ENCODE measurements at regions not wholly inside any gene's neighbourhood (a gene's known extent, or its start where the extent isn't known, plus 50 kb on each side); places are given as distances from the start of the nearest gene placed in this dataset.

DNA sequence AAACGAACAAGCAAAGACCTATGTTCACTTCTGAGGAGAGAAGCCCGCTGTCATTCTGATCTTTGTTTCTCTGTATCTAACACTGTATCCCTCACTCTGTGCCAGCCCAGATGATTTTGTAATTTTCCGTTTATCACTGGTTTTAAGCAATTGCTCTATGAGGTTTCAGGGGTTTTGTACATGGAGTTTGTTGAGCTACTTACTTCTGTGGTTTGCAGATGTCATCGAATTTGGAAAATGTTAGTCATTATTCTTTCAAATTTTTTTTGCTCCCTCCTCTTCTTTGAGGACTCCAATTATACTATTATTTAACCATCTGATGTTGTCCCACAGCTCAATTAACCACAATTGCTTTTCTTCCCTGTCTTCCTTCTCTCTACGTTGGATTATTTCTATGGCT lies 650.9 kb upstream of the IGFBP3 start:
- DNase-seq (no peak), ATAC-seq (no peak)
- no peak overlapping the region for H3K27ac ChIP-seq
- intact Hi-C loops (cut with DNase I) = no loop called here
- H3K36me3 ChIP-seq = no peaks in the 10 kb centered on the region
- H3K9me3 ChIP-seq = peaks cover 0 to 11% (median 0%) of the 10 kb centered on the region in 11 donors
- TF ChIP-seq, protein P1, sequence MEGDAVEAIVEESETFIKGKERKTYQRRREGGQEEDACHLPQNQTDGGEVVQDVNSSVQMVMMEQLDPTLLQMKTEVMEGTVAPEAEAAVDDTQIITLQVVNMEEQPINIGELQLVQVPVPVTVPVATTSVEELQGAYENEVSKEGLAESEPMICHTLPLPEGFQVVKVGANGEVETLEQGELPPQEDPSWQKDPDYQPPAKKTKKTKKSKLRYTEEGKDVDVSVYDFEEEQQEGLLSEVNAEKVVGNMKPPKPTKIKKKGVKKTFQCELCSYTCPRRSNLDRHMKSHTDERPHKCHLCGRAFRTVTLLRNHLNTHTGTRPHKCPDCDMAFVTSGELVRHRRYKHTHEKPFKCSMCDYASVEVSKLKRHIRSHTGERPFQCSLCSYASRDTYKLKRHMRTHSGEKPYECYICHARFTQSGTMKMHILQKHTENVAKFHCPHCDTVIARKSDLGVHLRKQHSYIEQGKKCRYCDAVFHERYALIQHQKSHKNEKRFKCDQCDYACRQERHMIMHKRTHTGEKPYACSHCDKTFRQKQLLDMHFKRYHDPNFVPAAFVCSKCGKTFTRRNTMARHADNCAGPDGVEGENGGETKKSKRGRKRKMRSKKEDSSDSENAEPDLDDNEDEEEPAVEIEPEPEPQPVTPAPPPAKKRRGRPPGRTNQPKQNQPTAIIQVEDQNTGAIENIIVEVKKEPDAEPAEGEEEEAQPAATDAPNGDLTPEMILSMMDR (IDR thresholded peaks at IDR 0.05) = no peak
- no peaks in the 10 kb centered on the region for H3K27me3 ChIP-seq
- H3K4me1 ChIP-seq = peaks cover 0 to 8% (median 0%) of the 10 kb centered on the region in 9 donors
- 93 to 97% methylated on average over 5 of the region's 5 CpGs for WGBS, 2 donors
- no peak overlapping the region for H3K4me3 ChIP-seq

DNA sequence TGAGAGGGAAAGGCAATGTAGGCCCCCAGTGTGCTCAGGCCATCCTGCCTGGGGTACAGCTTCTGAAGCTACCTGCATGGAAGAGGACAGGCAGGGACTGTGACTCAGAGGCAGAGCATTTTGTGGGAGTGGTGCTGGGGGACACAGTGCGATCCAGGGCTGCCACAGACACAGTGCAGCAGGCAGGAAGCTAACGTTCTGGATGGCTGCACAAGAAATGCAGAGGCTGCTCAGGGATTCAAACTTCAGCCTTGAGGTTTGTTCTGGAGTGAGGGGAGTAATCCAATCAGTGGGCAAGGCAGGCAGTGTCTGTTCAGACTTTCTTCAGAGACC lies 648.0 kb upstream of the IGFBP3 start:
- H3K4me1 ChIP-seq = peaks cover 0 to 8% (median 0%) of the 10 kb centered on the region in 9 donors
- no peaks in the 10 kb centered on the region for H3K27me3 ChIP-seq
- 39 to 68% methylated on average over 2 of the region's 2 CpGs for WGBS, 2 donors
- intact Hi-C loops (cut with DNase I) = no loop called here
- no peak overlapping the region for H3K4me3 ChIP-seq
- H3K9me3 ChIP-seq = peaks cover 0 to 3% (median 0%) of the 10 kb centered on the region in 11 donors
- DNase-seq (no peak), ATAC-seq (peak in 6 of 8 donors; percentile 12 to 53 (median 37))
- H3K27ac ChIP-seq = peak overlapping the region in 2 of 10 donors; percentile 12 to 16
- TF ChIP-seq, protein P1 (IDR thresholded peaks at IDR 0.05) = no peak
- no peaks in the 10 kb centered on the region for H3K36me3 ChIP-seq

DNA sequence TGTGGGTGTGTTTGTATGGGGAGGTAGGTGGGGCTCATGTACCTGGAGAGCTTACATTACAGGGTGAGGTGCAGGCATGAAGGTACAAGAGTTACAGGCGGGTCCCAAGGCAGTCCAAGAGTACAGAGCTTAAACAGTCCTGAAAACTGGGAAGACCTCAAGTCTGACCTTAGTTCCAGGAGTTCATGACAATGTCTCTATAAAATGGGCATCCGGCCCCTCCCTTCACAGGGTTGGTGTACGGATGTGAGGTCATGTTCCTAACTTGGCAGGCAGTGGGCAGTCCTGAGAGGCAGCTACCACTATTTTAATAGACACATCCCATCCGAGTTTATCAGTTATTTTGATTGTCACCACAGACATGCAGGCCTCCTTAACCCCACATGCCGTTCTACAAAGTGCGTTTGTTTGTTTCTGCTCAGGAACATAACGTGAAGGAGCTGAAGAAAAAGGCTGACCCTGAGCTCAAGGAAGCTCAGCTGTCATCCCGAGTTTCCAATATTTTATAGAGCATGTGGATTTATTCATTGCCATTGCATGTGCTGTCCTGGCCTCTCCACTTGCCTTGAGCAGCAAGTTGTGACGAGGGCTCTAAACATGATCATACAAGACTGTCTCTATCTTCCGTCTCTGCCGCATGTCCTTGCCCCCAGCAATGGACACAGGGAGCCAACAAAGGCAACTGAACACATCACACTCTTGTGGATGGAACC lies 647.5 kb upstream of the IGFBP3 start:
- peak in 7 of 8 donors; percentile 67 to 88 (median 76) for ATAC-seq
- H3K27me3 ChIP-seq = no peaks in the 10 kb centered on the region
- intact Hi-C loops (cut with DNase I) = no loop called here

DNA sequence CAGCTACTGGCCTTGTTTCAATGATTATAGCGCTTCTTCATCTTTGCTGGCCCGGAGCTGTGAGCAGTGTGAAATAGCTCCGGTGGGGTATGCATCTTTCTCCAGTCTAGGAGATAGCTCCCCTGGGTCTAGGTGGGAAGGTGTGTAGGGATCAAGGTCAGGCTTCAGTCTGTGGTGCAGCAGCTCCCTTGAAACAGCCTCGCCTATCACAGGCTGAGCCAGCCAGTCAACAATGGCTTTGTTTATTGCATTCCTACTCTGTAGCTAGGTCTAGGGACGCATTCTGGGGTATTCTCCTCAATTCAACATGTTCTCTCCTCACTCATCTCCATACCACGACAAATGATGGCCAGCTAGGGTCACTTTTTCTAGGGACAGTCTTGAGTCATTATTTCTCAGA lies 646.8 kb upstream of the IGFBP3 start:
- ATAC-seq (no peak), DNase-seq (no peak)
- Histone ChIP-seq H3K36me3 (no peaks in the 10 kb centered on the region), H3K4me3 (no peak overlapping the region), H3K4me1 (peaks cover 0 to 8% (median 0%) of the 10 kb centered on the region in 9 donors), H3K27ac (no peak overlapping the region), H3K27me3 (no peaks in the 10 kb centered on the region), H3K9me3 (peaks cover 0 to 15% (median 0%) of the 10 kb centered on the region in 11 donors)
- intact Hi-C loops (cut with DNase I) = no loop called here
- TF ChIP-seq, protein P1 (IDR thresholded peaks at IDR 0.05) = no peak
- 84 to 86% methylated on average over 6 of the region's 6 CpGs for WGBS, 2 donors

More for the DNA sequence above, 647.5 kb upstream of the IGFBP3 start:
- no peak for DNase-seq
- Histone ChIP-seq H3K4me3 (no peak overlapping the region), H3K4me1 (peaks cover 0 to 8% (median 0%) of the 10 kb centered on the region in 9 donors), H3K9me3 (peaks cover 0 to 8% (median 0%) of the 10 kb centered on the region in 11 donors), H3K27ac (peak overlapping the region in 2 of 10 donors; percentile 12 to 16), H3K36me3 (no peaks in the 10 kb centered on the region)
- TF ChIP-seq, protein P1 (IDR thresholded peaks at IDR 0.05) = no peak
- WGBS, 2 donors = 69 to 79% methylated on average over 11 of the region's 11 CpGs
